ENCODE measurements at regions not wholly inside any gene's neighbourhood (a gene's known extent, or its start where the extent isn't known, plus 50 kb on each side); places are given as distances from the start of the nearest gene placed in this dataset.

- no peak for TF ChIP-seq TP53 (CRISPR knock-in tag; IDR thresholded peaks at IDR 0.05)
- TF ChIP-seq ATOH8 (CRISPR knock-in tag; IDR thresholded peaks at IDR 0.05; ENCODE audit: low read depth): no peak
Measured at GRCh38 chr7:106180721-106181120, 68.6 kb upstream of the SYPL1 start (continued).

- DNase-seq (ENCODE audit: low read depth in 1 of 2, low spot score in 1 of 2): no peak
- CTCF ChIA-PET: interaction anchor here (0.8 to 14.4 kb wide), 19 partner anchors 12 to 586 kb away, joined by 3 to 289 read pairs (median 3); no protein-coding TSS in a partner anchor
- TF ChIP-seq ATOH8 (CRISPR knock-in tag; IDR thresholded peaks at IDR 0.05; ENCODE audit: low read depth) (no peak), BHLHE40 (IDR thresholded peaks at IDR 0.05; ENCODE audit: low read depth, low read length) (no peak), NR3C1 (IDR thresholded peaks at IDR 0.05) (no peak), RCOR1 (IDR thresholded peaks at IDR 0.05; ENCODE audit: low read depth, low read length) (no peak), RAD21 (conservative IDR thresholded peaks at IDR 0.05 in 1 of 2, IDR thresholded peaks at IDR 0.05 in 1 of 2) (no peak), CEBPB (IDR thresholded peaks at IDR 0.05) (no peak), JUNB (IDR thresholded peaks at IDR 0.05) (no peak)
- FAIRE-seq: no peak
- Histone ChIP-seq H3K9me3 (no peaks in the 10 kb centered on the region), H3K4me3 (no peak overlapping the region), H3K4me2 (0 out of 3 replicates have a peak overlapping the region, but pooled peaks have one; percentile 28), H3K27ac (peak overlapping the region; percentile 26 to 53), H3K4me1 (peaks cover 19% of the 10 kb centered on the region)
- no peak for ATAC-seq
- WGBS (ENCODE audit: missing lambda C conversion rate): 84% methylated on average over 4 of the region's 4 CpGs
- POLR2A ChIA-PET: no interaction called here
Measured at GRCh38 chr7:106179256-106179655, 67.1 kb upstream of the SYPL1 start.

GRCh38 chr7:106178593-106179134 is 66.6 kb upstream of the SYPL1 start:
- Histone ChIP-seq H3K9me3 (no peaks in the 10 kb centered on the region), H3K4me1 (peaks cover 19% of the 10 kb centered on the region), H3K27ac (peak overlapping the region; percentile 26 to 53; a peak in 5 of 6 replicates), H3K4me2 (no peak overlapping the region), H3K4me3 (no peak overlapping the region)
- DNase-seq (ENCODE audit: low read depth in 1 of 2, low spot score in 1 of 2): peak; percentile 21 to 64
- POLR2A ChIA-PET: no interaction called here
- CTCF ChIA-PET: interaction anchor here (0.8 to 14.4 kb wide), 22 partner anchors 10 to 586 kb away, joined by 3 to 289 read pairs (median 4); no protein-coding TSS in a partner anchor
- 94% methylated on average over 3 of the region's 3 CpGs for WGBS (ENCODE audit: missing lambda C conversion rate)
- no peak for FAIRE-seq
- peak; percentile 65 to 86; a peak in 5 of 6 replicates for ATAC-seq
- TF ChIP-seq CTCF (IDR thresholded peaks at IDR 0.05) (peak; percentile 53), ZC3H11A (IDR thresholded peaks at IDR 0.05) (no peak), SMC3 (IDR thresholded peaks at IDR 0.05) (peak; percentile 73), RAD21 (conservative IDR thresholded peaks at IDR 0.05 in 1 of 2, IDR thresholded peaks at IDR 0.05 in 1 of 2) (peak; percentile 77 to 87)

GRCh38 chr7:106177738-106178592 is 65.9 kb upstream of the SYPL1 start:
- no peak overlapping the region for H3K4me3 ChIP-seq
- H3K4me2 ChIP-seq: no peak overlapping the region
- ATAC-seq (no peak), DNase-seq (ENCODE audit: low read depth in 1 of 2, low spot score in 1 of 2) (no peak), FAIRE-seq (no peak)
- no peak for TF ChIP-seq TP53 (CRISPR knock-in tag; IDR thresholded peaks at IDR 0.05)
- TF ChIP-seq RARB (CRISPR knock-in tag; IDR thresholded peaks at IDR 0.05): no peak
- TF ChIP-seq HOXB5 (CRISPR knock-in tag; IDR thresholded peaks at IDR 0.05): no peak
- TF ChIP-seq RNF2 (IDR thresholded peaks at IDR 0.05; ENCODE audit: borderline replicate concordance, low read depth): no peak
- no peak for TF ChIP-seq HMGXB4 (CRISPR knock-in tag; IDR thresholded peaks at IDR 0.05; ENCODE audit: borderline replicate concordance)
- TF ChIP-seq CHD4 (IDR thresholded peaks at IDR 0.05; ENCODE audit: borderline replicate concordance): no peak
- TF ChIP-seq BCL3 (IDR thresholded peaks at IDR 0.05): no peak
- no peak for TF ChIP-seq CHD2 (IDR thresholded peaks at IDR 0.05; ENCODE audit: low read length, partially characterized antibody)
- TF ChIP-seq FOXS1 (CRISPR knock-in tag; IDR thresholded peaks at IDR 0.05): no peak
- TF ChIP-seq ZC3H11A (IDR thresholded peaks at IDR 0.05): no peak
- TF ChIP-seq ATOH8 (CRISPR knock-in tag; IDR thresholded peaks at IDR 0.05; ENCODE audit: low read depth): no peak
- no peak for TF ChIP-seq NR3C1 (IDR thresholded peaks at IDR 0.05)
- H3K27ac ChIP-seq: peak overlapping the region; percentile 26 to 53; a peak in 5 of 6 replicates
- 91% methylated on average over 11 of the region's 11 CpGs for WGBS (ENCODE audit: missing lambda C conversion rate)
- CTCF ChIA-PET: interaction anchor here (0.9 to 14.4 kb wide), 23 partner anchors 9 to 558 kb away, joined by 3 to 289 read pairs (median 10); partner anchors contain the start of gene CCDC71L
- peaks cover 19% of the 10 kb centered on the region for H3K4me1 ChIP-seq
- no peaks in the 10 kb centered on the region for H3K9me3 ChIP-seq
- POLR2A ChIA-PET: no interaction called here

All from A549 (cell line).